Heart left ventricle (tissue), 13 donors: ENCODE measurements at regions not wholly inside any gene's neighbourhood (a gene's known extent, or its start where the extent isn't known, plus 50 kb on each side); places are given as distances from the start of the nearest gene placed in this dataset.
"Not testable (repeated sequence)": the region's sequence is repeated elsewhere in the genome, so short reads cannot be mapped to it uniquely, and the experiment has no call there.

Source experiments
- POLR2A ChIP-seq, 2 donors: fragments of 450-650 bp; IDR thresholded peaks; one replicate each; pipeline ENCODE4 v1.6.1; 2017; ENCODE audit warnings: antibody characterized with exemption in 2 of 2, mild to moderate bottlenecking in 2 of 2, moderate library complexity in 2 of 2
- TF ChIP-seq, protein P1 (sequence below), 12 donors: fragments of 200-600 bp; sonication (generic) in 4 of 12; IDR thresholded peaks; one replicate each; pipeline versions ENCODE4 v1.5.0 to v1.8.0; 2018 to 2022; ENCODE audit warnings: antibody characterized with exemption in 12 of 12, mild to moderate bottlenecking in 5 of 12
- donor health status: ischemic (EF 13 %, LVEDD 7.1; RV severe dilation, severe dysfunction).
- donor health status: DM: no; HTN: yes; CAD: no.
- donor health status: DM: no; HTN: no; CAD: no.
- donor health status: ischemic (EF 25% LVEDD 6.9; RV normal size, moderate dysfunction).
- donor health status: ischemic (EF 25% LVEDD 5.7; RV mildly dilated, moderate dysfunction).
- donor health status: ischemic (EF 35%, LVEDD 5.7; RV mildly dilated, moderate dysfunction).
- donor health status: nonischemic (EF 11% LVEDD 7.7; RV severe dilation, severe dysfunction).
- donor health status: DM: yes; HTN: yes; CAD: no.
- donor health status: PGD.
- donor health status: ischemic (EF 29% LVEDD 5.4; RV normal size, mild dysfunction).
- donor health status: nonischemic (EF 23%, LVEDD 6.1; RV moderate dilation, normal function).

DNA sequence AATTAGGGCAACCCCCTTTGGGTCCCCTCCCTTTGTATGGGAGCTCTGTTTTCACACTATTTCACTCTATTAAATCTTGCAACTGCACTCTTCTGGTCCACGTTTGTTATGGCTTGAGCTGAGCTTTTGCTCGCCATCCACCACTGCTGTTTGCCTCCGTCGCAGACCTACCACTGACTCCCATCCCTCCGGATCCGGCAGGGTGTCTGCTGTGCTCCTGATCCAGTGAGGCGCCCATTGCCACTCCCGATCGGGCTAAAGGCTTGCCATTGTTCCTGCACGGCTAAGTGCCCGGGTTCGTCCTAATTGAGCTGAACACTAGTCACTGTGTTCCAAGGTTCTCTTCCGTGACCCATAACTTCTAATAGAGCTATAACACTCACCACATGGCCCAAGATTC lies 1424.7 kb downstream of the SLITRK1 start:
- TF ChIP-seq, protein P1, sequence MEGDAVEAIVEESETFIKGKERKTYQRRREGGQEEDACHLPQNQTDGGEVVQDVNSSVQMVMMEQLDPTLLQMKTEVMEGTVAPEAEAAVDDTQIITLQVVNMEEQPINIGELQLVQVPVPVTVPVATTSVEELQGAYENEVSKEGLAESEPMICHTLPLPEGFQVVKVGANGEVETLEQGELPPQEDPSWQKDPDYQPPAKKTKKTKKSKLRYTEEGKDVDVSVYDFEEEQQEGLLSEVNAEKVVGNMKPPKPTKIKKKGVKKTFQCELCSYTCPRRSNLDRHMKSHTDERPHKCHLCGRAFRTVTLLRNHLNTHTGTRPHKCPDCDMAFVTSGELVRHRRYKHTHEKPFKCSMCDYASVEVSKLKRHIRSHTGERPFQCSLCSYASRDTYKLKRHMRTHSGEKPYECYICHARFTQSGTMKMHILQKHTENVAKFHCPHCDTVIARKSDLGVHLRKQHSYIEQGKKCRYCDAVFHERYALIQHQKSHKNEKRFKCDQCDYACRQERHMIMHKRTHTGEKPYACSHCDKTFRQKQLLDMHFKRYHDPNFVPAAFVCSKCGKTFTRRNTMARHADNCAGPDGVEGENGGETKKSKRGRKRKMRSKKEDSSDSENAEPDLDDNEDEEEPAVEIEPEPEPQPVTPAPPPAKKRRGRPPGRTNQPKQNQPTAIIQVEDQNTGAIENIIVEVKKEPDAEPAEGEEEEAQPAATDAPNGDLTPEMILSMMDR (IDR thresholded peaks at IDR 0.05) = not testable (repeated sequence)
- not testable (repeated sequence) for TF ChIP-seq POLR2A (IDR thresholded peaks at IDR 0.05)
